ENCODE measurements at regions not wholly inside any gene's neighbourhood (a gene's known extent, or its start where the extent isn't known, plus 50 kb on each side); places are given as distances from the start of the nearest gene placed in this dataset.

- no peak for TF ChIP-seq CHD7 (IDR thresholded peaks at IDR 0.05; ENCODE audit: insufficient replicate concordance, low read length)
Measured at GRCh38 chr1:96554364-96554763, 167.2 kb upstream of the PTBP2 start (continued).

Measured in H1 (cell line).